ENCODE measurements at regions not wholly inside any gene's neighbourhood (a gene's known extent, or its start where the extent isn't known, plus 50 kb on each side); places are given as distances from the start of the nearest gene placed in this dataset.

GRCh38 chr6:153218184-153218792 lies 87.2 kb upstream of the RGS17 start:
- DNase-seq: no peak
- no peaks in the 10 kb centered on the region for H3K4me1 ChIP-seq
- WGBS, 2 donors: 86 to 92% methylated on average over 3 of the region's 3 CpGs

GRCh38 chr6:153216789-153217188 lies 85.7 kb upstream of the RGS17 start:
- intact Hi-C loops (cut with DNase I): no loop called here
- Histone ChIP-seq H3K27me3 (no peaks in the 10 kb centered on the region), H3K27ac (no peak overlapping the region), H3K36me3 (no peaks in the 10 kb centered on the region), H3K4me1 (no peaks in the 10 kb centered on the region), H3K4me3 (replicated peaks in 1 of 3) (no peak overlapping the region), H3K9me3 (no peaks in the 10 kb centered on the region)
- 86 to 92% methylated on average over 2 of the region's 2 CpGs for WGBS, 2 donors
- no peak for TF ChIP-seq POLR2A (IDR thresholded peaks at IDR 0.05)
- TF ChIP-seq CTCF (IDR thresholded peaks at IDR 0.05): no peak
- no peak for DNase-seq

More at GRCh38 chr6:153218184-153218792, 87.2 kb upstream of the RGS17 start:
- Histone ChIP-seq H3K4me3 (replicated peaks in 1 of 3) (no peak overlapping the region), H3K9me3 (no peaks in the 10 kb centered on the region), H3K27ac (no peak overlapping the region), H3K36me3 (no peaks in the 10 kb centered on the region), H3K27me3 (no peaks in the 10 kb centered on the region)
- TF ChIP-seq CTCF (IDR thresholded peaks at IDR 0.05) (no peak), POLR2A (IDR thresholded peaks at IDR 0.05) (no peak)
- intact Hi-C loops (cut with DNase I): no loop called here

- no peak for TF ChIP-seq POLR2A (IDR thresholded peaks at IDR 0.05)
- WGBS, 2 donors: 80 to 84% methylated on average over 5 of the region's 5 CpGs
- Histone ChIP-seq H3K9me3 (no peaks in the 10 kb centered on the region), H3K4me3 (replicated peaks in 1 of 3) (no peak overlapping the region), H3K4me1 (no peaks in the 10 kb centered on the region), H3K36me3 (no peaks in the 10 kb centered on the region), H3K27me3 (no peaks in the 10 kb centered on the region), H3K27ac (no peak overlapping the region)
- no peak for DNase-seq
- intact Hi-C loops (cut with DNase I): no loop called here
These were observed 84.2 kb upstream of the RGS17 start for GRCh38 chr6:153215242-153215641.

GRCh38 chr6:153214436-153214835 lies 83.4 kb upstream of the RGS17 start:
- Histone ChIP-seq H3K27ac (no peak overlapping the region), H3K4me3 (replicated peaks in 1 of 3) (no peak overlapping the region), H3K27me3 (no peaks in the 10 kb centered on the region), H3K36me3 (no peaks in the 10 kb centered on the region), H3K9me3 (no peaks in the 10 kb centered on the region), H3K4me1 (no peaks in the 10 kb centered on the region)
- TF ChIP-seq POLR2A (IDR thresholded peaks at IDR 0.05): no peak
- no peak for TF ChIP-seq CTCF (IDR thresholded peaks at IDR 0.05)
- 75 to 89% methylated on average over 1 of the region's 1 CpG for WGBS, 2 donors
- intact Hi-C loops (cut with DNase I): no loop called here
- no peak for DNase-seq

- H3K36me3 ChIP-seq: no peaks in the 10 kb centered on the region
- no peak for DNase-seq
- H3K4me3 ChIP-seq (replicated peaks in 1 of 3): no peak overlapping the region
- H3K9me3 ChIP-seq: no peaks in the 10 kb centered on the region
- no peaks in the 10 kb centered on the region for H3K27me3 ChIP-seq
- no peak overlapping the region for H3K27ac ChIP-seq
- 61 to 65% methylated on average over 5 of the region's 5 CpGs for WGBS, 2 donors
- intact Hi-C loops (cut with DNase I): no loop called here
- no peaks in the 10 kb centered on the region for H3K4me1 ChIP-seq
- no peak for TF ChIP-seq POLR2A (IDR thresholded peaks at IDR 0.05)
- no peak for TF ChIP-seq CTCF (IDR thresholded peaks at IDR 0.05)
These were observed 79.0 kb upstream of the RGS17 start for GRCh38 chr6:153210083-153210482.
